HepG2 (cell line): ENCODE measurements at regions not wholly inside any gene's neighbourhood (a gene's known extent, or its start where the extent isn't known, plus 50 kb on each side); places are given as distances from the start of the nearest gene placed in this dataset.
"Not testable (repeated sequence)": the region's sequence is repeated elsewhere in the genome, so short reads cannot be mapped to it uniquely, and the experiment has no call there.

Experiments used
- CHCHD3 ChIP-seq: sonication (generic); formaldehyde crosslinking; IDR thresholded peaks from 2 replicates; pipeline ENCODE4 v1.8.0; 2022; ENCODE audit warnings: mild to moderate bottlenecking, missing genetic modification reagents, moderate library complexity
- MIER3 ChIP-seq: IDR thresholded peaks from 2 replicates; pipeline ENCODE4 v1.6.1; 2016; ENCODE audit warnings: missing compliant biosample characterization, borderline replicate concordance

DNA sequence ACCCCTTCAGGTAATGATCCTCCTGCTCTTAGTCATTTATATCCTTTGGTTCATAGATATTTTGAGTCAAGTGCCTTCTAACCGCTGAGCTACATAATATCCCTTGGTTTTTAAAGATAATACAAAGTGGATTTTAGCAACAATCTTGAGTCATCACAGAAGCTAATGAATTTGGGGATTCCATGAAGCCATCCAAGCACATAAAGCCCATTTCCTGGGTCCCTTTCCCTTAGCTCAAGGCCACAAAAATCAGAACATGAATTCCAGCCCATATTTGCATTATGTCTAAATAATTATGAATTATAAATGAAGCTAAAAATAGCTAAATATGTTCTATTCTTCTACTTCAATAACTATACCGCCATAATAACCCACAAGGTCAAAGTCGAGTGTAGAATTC, 572.1 kb upstream of the ZNF337 start:
- TF ChIP-seq MIER3; CHCHD3 (CRISPR knock-in tag): not testable (repeated sequence)
